ENCODE measurements at regions not wholly inside any gene's neighbourhood (a gene's known extent, or its start where the extent isn't known, plus 50 kb on each side); places are given as distances from the start of the nearest gene placed in this dataset.

DNA sequence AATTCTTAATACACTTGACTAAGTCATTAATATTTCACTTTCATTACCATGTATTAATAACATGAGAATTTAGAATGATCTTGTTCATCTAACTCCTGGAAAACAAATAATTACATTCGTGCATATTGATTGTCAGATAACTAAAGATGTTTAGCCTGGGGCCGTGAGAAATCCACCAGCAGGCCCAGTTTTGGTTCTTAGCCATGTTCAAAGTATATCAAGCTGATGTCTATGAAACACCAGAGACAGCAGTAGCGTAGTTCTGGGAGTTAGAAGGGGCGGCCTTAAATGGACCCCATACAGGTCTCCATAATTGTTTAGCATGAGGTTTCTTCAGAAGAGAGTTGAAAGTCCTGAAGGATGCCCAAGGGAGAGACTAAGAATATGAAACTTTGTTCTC is 103.6 kb upstream of the DPH6 start:
- TF ChIP-seq, protein P1, sequence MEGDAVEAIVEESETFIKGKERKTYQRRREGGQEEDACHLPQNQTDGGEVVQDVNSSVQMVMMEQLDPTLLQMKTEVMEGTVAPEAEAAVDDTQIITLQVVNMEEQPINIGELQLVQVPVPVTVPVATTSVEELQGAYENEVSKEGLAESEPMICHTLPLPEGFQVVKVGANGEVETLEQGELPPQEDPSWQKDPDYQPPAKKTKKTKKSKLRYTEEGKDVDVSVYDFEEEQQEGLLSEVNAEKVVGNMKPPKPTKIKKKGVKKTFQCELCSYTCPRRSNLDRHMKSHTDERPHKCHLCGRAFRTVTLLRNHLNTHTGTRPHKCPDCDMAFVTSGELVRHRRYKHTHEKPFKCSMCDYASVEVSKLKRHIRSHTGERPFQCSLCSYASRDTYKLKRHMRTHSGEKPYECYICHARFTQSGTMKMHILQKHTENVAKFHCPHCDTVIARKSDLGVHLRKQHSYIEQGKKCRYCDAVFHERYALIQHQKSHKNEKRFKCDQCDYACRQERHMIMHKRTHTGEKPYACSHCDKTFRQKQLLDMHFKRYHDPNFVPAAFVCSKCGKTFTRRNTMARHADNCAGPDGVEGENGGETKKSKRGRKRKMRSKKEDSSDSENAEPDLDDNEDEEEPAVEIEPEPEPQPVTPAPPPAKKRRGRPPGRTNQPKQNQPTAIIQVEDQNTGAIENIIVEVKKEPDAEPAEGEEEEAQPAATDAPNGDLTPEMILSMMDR (IDR thresholded peaks at IDR 0.05), result no peak
- H3K36me3 ChIP-seq, result no peaks in the 10 kb centered on the region
- FAIRE-seq, result no peak
- no peaks in the 10 kb centered on the region for H3K4me1 ChIP-seq
- H3K4me3 ChIP-seq, result no peak overlapping the region
- H3K9me3 ChIP-seq, result no peaks in the 10 kb centered on the region
- no peak overlapping the region for H3K27ac ChIP-seq
- no peaks in the 10 kb centered on the region for H3K27me3 ChIP-seq
- peak in 1 of 6 donors; percentile 27 for DNase-seq
- 42 to 43% methylated on average over 4 of the region's 4 CpGs for WGBS, 2 donors
- intact Hi-C loops (cut with DNase I), result no loop called here
- peak in 2 of 4 donors; percentile 58 to 64 for ATAC-seq

DNA sequence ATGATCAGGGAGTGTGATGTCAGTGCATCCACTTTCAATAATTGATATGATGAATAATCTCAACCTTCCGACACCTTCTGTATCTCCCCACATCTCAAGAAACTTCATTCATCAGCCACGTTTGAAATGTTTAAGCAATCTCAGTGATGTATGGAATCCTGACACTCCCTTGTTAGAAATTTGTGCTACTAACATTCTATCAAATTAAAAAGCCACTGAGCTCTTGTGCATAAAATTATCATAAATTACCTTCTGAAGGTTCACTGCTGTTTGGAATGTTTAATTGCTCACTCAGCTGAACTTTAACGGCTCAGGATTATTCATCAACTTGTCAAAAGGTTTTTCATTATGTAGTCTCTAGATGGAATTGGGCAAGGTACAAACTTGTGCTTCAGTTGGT is 108.4 kb upstream of the DPH6 start:
- no peak for FAIRE-seq
- Histone ChIP-seq H3K27me3 (no peaks in the 10 kb centered on the region), H3K4me1 (no peaks in the 10 kb centered on the region), H3K36me3 (no peaks in the 10 kb centered on the region), H3K4me3 (no peak overlapping the region), H3K9me3 (no peaks in the 10 kb centered on the region), H3K27ac (no peak overlapping the region)
- TF ChIP-seq, protein P1 (IDR thresholded peaks at IDR 0.05), result no peak
- no peak for ATAC-seq
- 70 to 75% methylated on average over 3 of the region's 3 CpGs for WGBS, 2 donors
- intact Hi-C loops (cut with DNase I), result no loop called here
- DNase-seq, result no peak

- TF ChIP-seq, protein P1 (IDR thresholded peaks at IDR 0.05), result no peak
- H3K36me3 ChIP-seq, result no peaks in the 10 kb centered on the region
- FAIRE-seq (no peak), ATAC-seq (no peak), DNase-seq (no peak)
- no peak overlapping the region for H3K4me3 ChIP-seq
- H3K9me3 ChIP-seq, result no peaks in the 10 kb centered on the region
- H3K27ac ChIP-seq, result no peak overlapping the region
- no peaks in the 10 kb centered on the region for H3K4me1 ChIP-seq
- intact Hi-C loops (cut with DNase I), result no loop called here
- no peaks in the 10 kb centered on the region for H3K27me3 ChIP-seq
- WGBS, 2 donors, result 65 to 67% methylated on average over 4 of the region's 4 CpGs
Measured at GRCh38 chr15:35657679-35658311, 111.8 kb upstream of the DPH6 start.

GRCh38 chr15:35663956-35664355 is 118.0 kb upstream of the DPH6 start:
- TF ChIP-seq, protein P1 (IDR thresholded peaks at IDR 0.05), result no peak
- Histone ChIP-seq H3K36me3 (no peaks in the 10 kb centered on the region), H3K27me3 (no peaks in the 10 kb centered on the region), H3K4me1 (peaks cover 0 to 4% (median 0%) of the 10 kb centered on the region in 3 donors), H3K4me3 (no peak overlapping the region), H3K9me3 (no peaks in the 10 kb centered on the region), H3K27ac (no peak overlapping the region)
- FAIRE-seq (no peak), DNase-seq (no peak), ATAC-seq (no peak)
- intact Hi-C loops (cut with DNase I), result no loop called here
- WGBS, 2 donors, result 62 to 70% methylated on average over 2 of the region's 2 CpGs

GRCh38 chr15:35665896-35666536 is 120.1 kb upstream of the DPH6 start:
- Histone ChIP-seq H3K27ac (no peak overlapping the region), H3K36me3 (no peaks in the 10 kb centered on the region), H3K27me3 (no peaks in the 10 kb centered on the region), H3K9me3 (no peaks in the 10 kb centered on the region), H3K4me1 (peaks cover 0 to 4% (median 0%) of the 10 kb centered on the region in 3 donors), H3K4me3 (no peak overlapping the region)
- no peak for ATAC-seq
- no peak for FAIRE-seq
- intact Hi-C loops (cut with DNase I), result no loop called here
- WGBS, 2 donors, result 72 to 73% methylated on average over 9 of the region's 9 CpGs
- DNase-seq, result no peak
- TF ChIP-seq, protein P1 (IDR thresholded peaks at IDR 0.05), result no peak

Measured in pancreas (tissue), 10 donors.